H1 (cell line): ENCODE measurements at regions not wholly inside any gene's neighbourhood (a gene's known extent, or its start where the extent isn't known, plus 50 kb on each side); places are given as distances from the start of the nearest gene placed in this dataset.

Source experiments
- CHD1 ChIP-seq: IDR thresholded peaks from 2 replicates; pipeline ENCODE4 v1.6.1; 2012; ENCODE audit warnings: low read depth, low read length, improper control_type of control experiment
- CREB1 ChIP-seq: IDR thresholded peaks from 2 replicates; pipeline ENCODE4 v1.6.1; 2012; ENCODE audit warnings: inconsistent platforms
- FOSL1 ChIP-seq: IDR thresholded peaks from 2 replicates; pipeline ENCODE4 v1.6.1; 2011; ENCODE audit warnings: mild to moderate bottlenecking, low read depth, low read length, moderate library complexity; ENCODE audit not compliant: insufficient read depth
- HDAC2 ChIP-seq, 2 experiments: fragments of 300-600 bp in 1 of 2; sonication (generic) in 1 of 2; IDR thresholded peaks; 2 replicates each; pipeline ENCODE4 v1.6.1; 2011 to 2012; ENCODE audit warnings: low read depth in 2 of 2, low read length in 2 of 2, mild to moderate bottlenecking in 2 of 2, moderate library complexity in 2 of 2, borderline replicate concordance in 1 of 2, inconsistent platforms in 1 of 2
- HDAC6 ChIP-seq: IDR thresholded peaks from one replicate; pipeline ENCODE4 v1.7.1; 2012; ENCODE audit warnings: low read depth, mild to moderate bottlenecking, inconsistent platforms, low read length, moderate library complexity
- RAD21 ChIP-seq, 2 experiments: IDR thresholded peaks in 1 of 2; conservative IDR thresholded peaks in 1 of 2; 2 replicates each; pipeline ENCODE4 v1.6.1; 2011; ENCODE audit warnings: low read depth in 2 of 2, low read length in 2 of 2, improper control_type of control experiment in 1 of 2, inconsistent platforms in 1 of 2, mild to moderate bottlenecking in 1 of 2, moderate library complexity in 1 of 2
- SIN3A ChIP-seq, 2 experiments: IDR thresholded peaks in 1 of 2; conservative IDR thresholded peaks in 1 of 2; 2 replicates each; pipeline ENCODE4 v1.6.1; 2011 to 2012; ENCODE audit warnings: low read length in 2 of 2, improper control_type of control experiment in 1 of 2, low read depth in 1 of 2, mild to moderate bottlenecking in 1 of 2
- TAF1 ChIP-seq: IDR thresholded peaks from 2 replicates; pipeline ENCODE4 v1.6.1; 2011; ENCODE audit warnings: mild to moderate bottlenecking, low read depth, low read length
- TBP ChIP-seq: IDR thresholded peaks from 2 replicates; pipeline ENCODE4 v1.6.1; 2011; ENCODE audit warnings: low read depth, low read length, improper control_type of control experiment
- TF ChIP-seq, protein P1 (sequence below): fragments of 300-600 bp; sonication (generic); IDR thresholded peaks from 2 replicates; pipeline ENCODE4 v1.7.1; 2012; ENCODE audit warnings: low read length, moderate library complexity, mild to moderate bottlenecking, inconsistent platforms; ENCODE audit not compliant: insufficient replicate concordance

DNA sequence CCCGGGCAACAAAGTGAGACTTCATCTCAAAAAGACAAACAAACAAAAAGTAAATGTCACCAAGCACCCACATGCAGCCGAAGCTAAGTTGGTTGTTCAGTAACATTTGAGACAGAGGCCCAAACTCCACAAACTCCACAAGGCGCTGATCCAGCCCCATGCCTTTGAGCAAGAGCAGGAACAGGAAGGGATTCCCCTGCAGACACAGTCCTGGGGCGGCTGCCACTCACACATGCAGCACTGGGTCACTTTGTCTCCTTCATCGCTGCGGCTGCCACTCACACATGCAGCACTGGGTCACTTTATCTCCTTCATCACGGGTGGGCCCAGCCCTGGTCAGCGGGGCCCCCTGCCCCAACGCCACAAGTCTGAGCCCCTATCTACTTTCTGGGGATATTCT, 246.9 kb upstream of the RREB1 start (continued):
- TF ChIP-seq, protein P1, sequence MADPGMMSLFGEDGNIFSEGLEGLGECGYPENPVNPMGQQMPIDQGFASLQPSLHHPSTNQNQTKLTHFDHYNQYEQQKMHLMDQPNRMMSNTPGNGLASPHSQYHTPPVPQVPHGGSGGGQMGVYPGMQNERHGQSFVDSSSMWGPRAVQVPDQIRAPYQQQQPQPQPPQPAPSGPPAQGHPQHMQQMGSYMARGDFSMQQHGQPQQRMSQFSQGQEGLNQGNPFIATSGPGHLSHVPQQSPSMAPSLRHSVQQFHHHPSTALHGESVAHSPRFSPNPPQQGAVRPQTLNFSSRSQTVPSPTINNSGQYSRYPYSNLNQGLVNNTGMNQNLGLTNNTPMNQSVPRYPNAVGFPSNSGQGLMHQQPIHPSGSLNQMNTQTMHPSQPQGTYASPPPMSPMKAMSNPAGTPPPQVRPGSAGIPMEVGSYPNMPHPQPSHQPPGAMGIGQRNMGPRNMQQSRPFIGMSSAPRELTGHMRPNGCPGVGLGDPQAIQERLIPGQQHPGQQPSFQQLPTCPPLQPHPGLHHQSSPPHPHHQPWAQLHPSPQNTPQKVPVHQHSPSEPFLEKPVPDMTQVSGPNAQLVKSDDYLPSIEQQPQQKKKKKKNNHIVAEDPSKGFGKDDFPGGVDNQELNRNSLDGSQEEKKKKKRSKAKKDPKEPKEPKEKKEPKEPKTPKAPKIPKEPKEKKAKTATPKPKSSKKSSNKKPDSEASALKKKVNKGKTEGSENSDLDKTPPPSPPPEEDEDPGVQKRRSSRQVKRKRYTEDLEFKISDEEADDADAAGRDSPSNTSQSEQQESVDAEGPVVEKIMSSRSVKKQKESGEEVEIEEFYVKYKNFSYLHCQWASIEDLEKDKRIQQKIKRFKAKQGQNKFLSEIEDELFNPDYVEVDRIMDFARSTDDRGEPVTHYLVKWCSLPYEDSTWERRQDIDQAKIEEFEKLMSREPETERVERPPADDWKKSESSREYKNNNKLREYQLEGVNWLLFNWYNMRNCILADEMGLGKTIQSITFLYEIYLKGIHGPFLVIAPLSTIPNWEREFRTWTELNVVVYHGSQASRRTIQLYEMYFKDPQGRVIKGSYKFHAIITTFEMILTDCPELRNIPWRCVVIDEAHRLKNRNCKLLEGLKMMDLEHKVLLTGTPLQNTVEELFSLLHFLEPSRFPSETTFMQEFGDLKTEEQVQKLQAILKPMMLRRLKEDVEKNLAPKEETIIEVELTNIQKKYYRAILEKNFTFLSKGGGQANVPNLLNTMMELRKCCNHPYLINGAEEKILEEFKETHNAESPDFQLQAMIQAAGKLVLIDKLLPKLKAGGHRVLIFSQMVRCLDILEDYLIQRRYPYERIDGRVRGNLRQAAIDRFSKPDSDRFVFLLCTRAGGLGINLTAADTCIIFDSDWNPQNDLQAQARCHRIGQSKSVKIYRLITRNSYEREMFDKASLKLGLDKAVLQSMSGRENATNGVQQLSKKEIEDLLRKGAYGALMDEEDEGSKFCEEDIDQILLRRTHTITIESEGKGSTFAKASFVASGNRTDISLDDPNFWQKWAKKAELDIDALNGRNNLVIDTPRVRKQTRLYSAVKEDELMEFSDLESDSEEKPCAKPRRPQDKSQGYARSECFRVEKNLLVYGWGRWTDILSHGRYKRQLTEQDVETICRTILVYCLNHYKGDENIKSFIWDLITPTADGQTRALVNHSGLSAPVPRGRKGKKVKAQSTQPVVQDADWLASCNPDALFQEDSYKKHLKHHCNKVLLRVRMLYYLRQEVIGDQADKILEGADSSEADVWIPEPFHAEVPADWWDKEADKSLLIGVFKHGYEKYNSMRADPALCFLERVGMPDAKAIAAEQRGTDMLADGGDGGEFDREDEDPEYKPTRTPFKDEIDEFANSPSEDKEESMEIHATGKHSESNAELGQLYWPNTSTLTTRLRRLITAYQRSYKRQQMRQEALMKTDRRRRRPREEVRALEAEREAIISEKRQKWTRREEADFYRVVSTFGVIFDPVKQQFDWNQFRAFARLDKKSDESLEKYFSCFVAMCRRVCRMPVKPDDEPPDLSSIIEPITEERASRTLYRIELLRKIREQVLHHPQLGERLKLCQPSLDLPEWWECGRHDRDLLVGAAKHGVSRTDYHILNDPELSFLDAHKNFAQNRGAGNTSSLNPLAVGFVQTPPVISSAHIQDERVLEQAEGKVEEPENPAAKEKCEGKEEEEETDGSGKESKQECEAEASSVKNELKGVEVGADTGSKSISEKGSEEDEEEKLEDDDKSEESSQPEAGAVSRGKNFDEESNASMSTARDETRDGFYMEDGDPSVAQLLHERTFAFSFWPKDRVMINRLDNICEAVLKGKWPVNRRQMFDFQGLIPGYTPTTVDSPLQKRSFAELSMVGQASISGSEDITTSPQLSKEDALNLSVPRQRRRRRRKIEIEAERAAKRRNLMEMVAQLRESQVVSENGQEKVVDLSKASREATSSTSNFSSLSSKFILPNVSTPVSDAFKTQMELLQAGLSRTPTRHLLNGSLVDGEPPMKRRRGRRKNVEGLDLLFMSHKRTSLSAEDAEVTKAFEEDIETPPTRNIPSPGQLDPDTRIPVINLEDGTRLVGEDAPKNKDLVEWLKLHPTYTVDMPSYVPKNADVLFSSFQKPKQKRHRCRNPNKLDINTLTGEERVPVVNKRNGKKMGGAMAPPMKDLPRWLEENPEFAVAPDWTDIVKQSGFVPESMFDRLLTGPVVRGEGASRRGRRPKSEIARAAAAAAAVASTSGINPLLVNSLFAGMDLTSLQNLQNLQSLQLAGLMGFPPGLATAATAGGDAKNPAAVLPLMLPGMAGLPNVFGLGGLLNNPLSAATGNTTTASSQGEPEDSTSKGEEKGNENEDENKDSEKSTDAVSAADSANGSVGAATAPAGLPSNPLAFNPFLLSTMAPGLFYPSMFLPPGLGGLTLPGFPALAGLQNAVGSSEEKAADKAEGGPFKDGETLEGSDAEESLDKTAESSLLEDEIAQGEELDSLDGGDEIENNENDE = no peak
- TF ChIP-seq HDAC2 (IDR thresholded peaks at IDR 0.05; ENCODE audit: borderline replicate concordance in 1 of 2, low read depth in 2 of 2, low read length in 2 of 2) (no peak), SIN3A (conservative IDR thresholded peaks at IDR 0.05 in 1 of 2, IDR thresholded peaks at IDR 0.05 in 1 of 2; ENCODE audit: low read depth in 1 of 2, low read length in 2 of 2) (no peak), CREB1 (no peak), TAF1 (no peak), TBP (no peak), RAD21 (IDR thresholded peaks at IDR 0.05 in 1 of 2, conservative IDR thresholded peaks at IDR 0.05 in 1 of 2; ENCODE audit: low read depth in 2 of 2, low read length in 2 of 2) (no peak), FOSL1 (no peak), HDAC6 (no peak), CHD1 (no peak)
